ENCODE measurements at regions not wholly inside any gene's neighbourhood (a gene's known extent, or its start where the extent isn't known, plus 50 kb on each side); places are given as distances from the start of the nearest gene placed in this dataset.
"Not testable (repeated sequence)": the region's sequence is repeated elsewhere in the genome, so short reads cannot be mapped to it uniquely, and the experiment has no call there.

GRCh38 chr17:71592431-71592830 is 528.4 kb upstream of the SOX9 start:
- H3K27ac ChIP-seq (ENCODE audit: control insufficient read depth, insufficient read depth, low read length): no peak overlapping the region
- H4K20me1 ChIP-seq (ENCODE audit: control insufficient read depth, extremely low read depth, insufficient read depth, low read length): no peaks in the 10 kb centered on the region
- H3K4me1 ChIP-seq (ENCODE audit: control insufficient read depth, extremely low read depth, insufficient read depth, low read length): no peaks in the 10 kb centered on the region
- no peaks in the 10 kb centered on the region for H3K79me2 ChIP-seq (ENCODE audit: control insufficient read depth, insufficient read depth, low read length)
- H3K9me1 ChIP-seq (ENCODE audit: control insufficient read depth, extremely low read depth, insufficient read depth, low read length): no peaks in the 10 kb centered on the region
- H3K4me3 ChIP-seq (ENCODE audit: control insufficient read depth in 2 of 3, extremely low read depth in 1 of 3, insufficient read depth in 2 of 3, low read depth in 1 of 3, low read length in 3 of 3): no peak overlapping the region
- dilution Hi-C loops (cut with MboI; ENCODE audit: extremely low pct_ligation_motif_present, low sequenced_read_pairs): no loop called here
- DNase-seq (ENCODE audit: low read depth, low spot score) (no peak), FAIRE-seq (peak; percentile 34)
- H3K27me3 ChIP-seq (ENCODE audit: control insufficient read depth, extremely low read depth, insufficient read depth, low read length): no peaks in the 10 kb centered on the region
- H2AFZ ChIP-seq (ENCODE audit: control insufficient read depth, low read length): no peak overlapping the region
- no peaks in the 10 kb centered on the region for H3K9me3 ChIP-seq (ENCODE audit: control insufficient read depth, low read depth, low read length)
- no peak for TF ChIP-seq CTCF (optimal IDR thresholded peaks at IDR 0.05 in 1 of 3, IDR thresholded peaks at IDR 0.05 in 1 of 3, conservative IDR thresholded peaks at IDR 0.05 in 1 of 3; ENCODE audit: extremely low read depth in 1 of 3, insufficient read depth in 2 of 3, low read length in 3 of 3)
- TF ChIP-seq EZH2 (IDR thresholded peaks at IDR 0.05; ENCODE audit: low read length): no peak
- no peaks in the 10 kb centered on the region for H3K36me3 ChIP-seq (ENCODE audit: control insufficient read depth in 2 of 2, extremely low read depth in 1 of 2, insufficient read depth in 2 of 2, low read length in 2 of 2)
- H3K9ac ChIP-seq (ENCODE audit: control insufficient read depth, extremely low read depth, insufficient read depth, low read length): no peak overlapping the region
- no peak overlapping the region for H3K4me2 ChIP-seq (ENCODE audit: control insufficient read depth, extremely low read depth, insufficient read depth, low read depth, low read length)

GRCh38 chr17:71593078-71593477 is 527.7 kb upstream of the SOX9 start:
- DNase-seq (ENCODE audit: low read depth, low spot score) (no peak), FAIRE-seq (no peak)

GRCh38 chr17:71599583-71599982 is 521.2 kb upstream of the SOX9 start:
- H3K4me3 ChIP-seq (ENCODE audit: control insufficient read depth in 2 of 3, extremely low read depth in 1 of 3, insufficient read depth in 2 of 3, low read depth in 1 of 3, low read length in 3 of 3); H3K9me3 ChIP-seq (ENCODE audit: control insufficient read depth, low read depth, low read length); DNase-seq (ENCODE audit: low read depth, low spot score); FAIRE-seq; H3K27ac ChIP-seq (ENCODE audit: control insufficient read depth, insufficient read depth, low read length); dilution Hi-C loops (cut with MboI; ENCODE audit: extremely low pct_ligation_motif_present, low sequenced_read_pairs); H3K79me2 ChIP-seq (ENCODE audit: control insufficient read depth, insufficient read depth, low read length); H4K20me1 ChIP-seq (ENCODE audit: control insufficient read depth, extremely low read depth, insufficient read depth, low read length); H3K4me2 ChIP-seq (ENCODE audit: control insufficient read depth, extremely low read depth, insufficient read depth, low read depth, low read length); H3K9ac ChIP-seq (ENCODE audit: control insufficient read depth, extremely low read depth, insufficient read depth, low read length); H3K9me1 ChIP-seq (ENCODE audit: control insufficient read depth, extremely low read depth, insufficient read depth, low read length); H3K4me1 ChIP-seq (ENCODE audit: control insufficient read depth, extremely low read depth, insufficient read depth, low read length); H3K36me3 ChIP-seq (ENCODE audit: control insufficient read depth in 2 of 2, extremely low read depth in 1 of 2, insufficient read depth in 2 of 2, low read length in 2 of 2); H2AFZ ChIP-seq (ENCODE audit: control insufficient read depth, low read length); H3K27me3 ChIP-seq (ENCODE audit: control insufficient read depth, extremely low read depth, insufficient read depth, low read length): not testable (repeated sequence)

More at GRCh38 chr17:71593078-71593477, 527.7 kb upstream of the SOX9 start:
- no peaks in the 10 kb centered on the region for H3K4me1 ChIP-seq (ENCODE audit: control insufficient read depth, extremely low read depth, insufficient read depth, low read length)
- H2AFZ ChIP-seq (ENCODE audit: control insufficient read depth, low read length): no peak overlapping the region
- H3K4me3 ChIP-seq (ENCODE audit: control insufficient read depth in 2 of 3, extremely low read depth in 1 of 3, insufficient read depth in 2 of 3, low read depth in 1 of 3, low read length in 3 of 3): no peak overlapping the region
- no peaks in the 10 kb centered on the region for H3K36me3 ChIP-seq (ENCODE audit: control insufficient read depth in 2 of 2, extremely low read depth in 1 of 2, insufficient read depth in 2 of 2, low read length in 2 of 2)
- no peak overlapping the region for H3K4me2 ChIP-seq (ENCODE audit: control insufficient read depth, extremely low read depth, insufficient read depth, low read depth, low read length)
- H3K27me3 ChIP-seq (ENCODE audit: control insufficient read depth, extremely low read depth, insufficient read depth, low read length): no peaks in the 10 kb centered on the region
- H3K9me1 ChIP-seq (ENCODE audit: control insufficient read depth, extremely low read depth, insufficient read depth, low read length): no peaks in the 10 kb centered on the region
- no peaks in the 10 kb centered on the region for H4K20me1 ChIP-seq (ENCODE audit: control insufficient read depth, extremely low read depth, insufficient read depth, low read length)
- no peaks in the 10 kb centered on the region for H3K79me2 ChIP-seq (ENCODE audit: control insufficient read depth, insufficient read depth, low read length)
- dilution Hi-C loops (cut with MboI; ENCODE audit: extremely low pct_ligation_motif_present, low sequenced_read_pairs): no loop called here
- no peak overlapping the region for H3K9ac ChIP-seq (ENCODE audit: control insufficient read depth, extremely low read depth, insufficient read depth, low read length)
- TF ChIP-seq CTCF (optimal IDR thresholded peaks at IDR 0.05 in 1 of 3, IDR thresholded peaks at IDR 0.05 in 1 of 3, conservative IDR thresholded peaks at IDR 0.05 in 1 of 3; ENCODE audit: extremely low read depth in 1 of 3, insufficient read depth in 2 of 3, low read length in 3 of 3) (no peak), EZH2 (IDR thresholded peaks at IDR 0.05; ENCODE audit: low read length) (no peak)
- no peaks in the 10 kb centered on the region for H3K9me3 ChIP-seq (ENCODE audit: control insufficient read depth, low read depth, low read length)
- no peak overlapping the region for H3K27ac ChIP-seq (ENCODE audit: control insufficient read depth, insufficient read depth, low read length)

Measured in keratinocyte (primary cell).